ENCODE measurements at regions not wholly inside any gene's neighbourhood (a gene's known extent, or its start where the extent isn't known, plus 50 kb on each side); places are given as distances from the start of the nearest gene placed in this dataset.

DNA sequence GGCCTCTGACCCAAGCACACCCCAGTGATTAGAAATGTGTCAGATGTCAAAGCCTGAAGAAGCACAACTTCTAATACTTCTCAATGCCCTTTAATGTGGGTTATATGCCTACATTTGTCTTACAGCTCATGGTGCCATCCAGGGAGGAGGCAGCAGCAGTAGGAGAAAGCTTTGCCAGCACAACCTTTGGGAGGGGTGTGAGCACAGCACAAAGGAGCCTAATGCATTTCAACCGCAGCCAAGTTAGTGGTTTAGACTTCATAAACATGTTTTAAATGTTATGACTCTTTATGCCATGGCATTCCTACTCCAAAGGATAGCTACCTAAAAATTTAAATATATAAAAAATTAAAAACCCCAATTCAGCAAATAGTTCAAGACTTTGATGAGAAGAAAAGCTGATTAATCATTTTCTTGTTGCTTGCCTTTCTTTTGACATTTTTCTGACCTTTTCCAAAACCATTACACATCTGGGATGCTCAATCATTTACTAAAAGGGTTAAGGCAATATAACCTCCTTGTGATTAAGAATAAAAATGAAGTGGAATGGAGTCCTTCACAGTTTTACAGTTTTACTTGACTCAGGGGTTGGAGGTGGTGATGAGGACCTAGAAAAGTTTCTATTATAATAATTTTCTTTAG lies 142.7 kb downstream of the DLEU7 start:
- no peak overlapping the region for H3K56ac ChIP-seq (ENCODE audit: extremely low read depth, insufficient read depth, low read length)
- dilution Hi-C loops (cut with HindIII; ENCODE audit: low sequenced_read_pairs, unreplicated experiment) = no loop called here
- no peak overlapping the region for H2BK15ac ChIP-seq (ENCODE audit: low read depth, low read length)
- H3K9me1 ChIP-seq (ENCODE audit: insufficient read depth, low read length) = no peaks in the 10 kb centered on the region
- no peak overlapping the region for H3K9ac ChIP-seq (ENCODE audit: low read depth, low read length)
- no TSS peak for BruUV-seq (replicated peaks)
- POLR2A ChIA-PET (ENCODE audit: unreplicated experiment) = no interaction called here
- no peaks in the 10 kb centered on the region for H3K9me3 ChIP-seq (ENCODE audit: control insufficient read depth, insufficient read depth, low read length)
- CTCF ChIA-PET = no interaction called here
- H3K14ac ChIP-seq (replicated peaks; ENCODE audit: low read depth, low read length) = no peak overlapping the region
- H3K18ac ChIP-seq (ENCODE audit: low read depth, low read length) = no peak overlapping the region
- no peaks in the 10 kb centered on the region for H3K79me1 ChIP-seq (ENCODE audit: low read depth in 1 of 2, low read length in 2 of 2)
- H2AK9ac ChIP-seq (replicated peaks; ENCODE audit: low read depth, low read length, poor library complexity) = no peak overlapping the region
- no peak overlapping the region for H2BK5ac ChIP-seq (ENCODE audit: low read depth, low read length, poor library complexity, severe bottlenecking)
- intact Hi-C loops (cut with micrococcal nuclease) = no loop called here
- no peak overlapping the region for H3K23ac ChIP-seq (ENCODE audit: low read depth, low read length)
- DNase-seq (no peak), ATAC-seq (ENCODE audit: low read depth) (no peak)
- H4K5ac ChIP-seq (ENCODE audit: low read depth, low read length) = no peak overlapping the region
- no peak overlapping the region for H3K4me2 ChIP-seq (ENCODE audit: low read depth, low read length)
- no peak overlapping the region for H2AFZ ChIP-seq (replicated peaks; ENCODE audit: low read length, poor library complexity)
- no peaks in the 10 kb centered on the region for H4K20me1 ChIP-seq (ENCODE audit: insufficient read depth, low read length)
- in situ Hi-C loops (cut with MboI; ENCODE audit: low sequenced_read_pairs) = no loop called here
- no peak overlapping the region for H3K27ac ChIP-seq (ENCODE audit: insufficient read depth, low read length)
- H2BK20ac ChIP-seq (ENCODE audit: low read depth, low read length) = no peak overlapping the region
- no peak overlapping the region for H4K91ac ChIP-seq (ENCODE audit: insufficient read depth, low read depth, low read length)
- H3K36me3 ChIP-seq (ENCODE audit: control insufficient read depth, insufficient read depth, low read length) = no peaks in the 10 kb centered on the region
- TF ChIP-seq MAFK (IDR thresholded peaks at IDR 0.05; ENCODE audit: low read depth, low read length) (peak; percentile 46; the same call in 1 of the 2 replicates), ELK1 (IDR thresholded peaks at IDR 0.05; ENCODE audit: borderline replicate concordance, low read depth, low read length) (no peak)
- no peak overlapping the region for H4K8ac ChIP-seq (ENCODE audit: low read depth in 2 of 2, low read length in 2 of 2)
- H3K4me3 ChIP-seq (ENCODE audit: insufficient read depth, low read depth, low read length) = no peak overlapping the region
- H3K27me3 ChIP-seq (ENCODE audit: control insufficient read depth, insufficient read depth, low read length) = peaks cover 7% of the 10 kb centered on the region
- no peak overlapping the region for H3K4ac ChIP-seq (ENCODE audit: low read depth, low read length)
- H2BK120ac ChIP-seq (ENCODE audit: low read depth, low read length) = no peak overlapping the region
- no CpG with 5 or more reads among the region's 1 CpG for WGBS, 2 experiments (ENCODE audit: extremely low coverage in 2 of 2, insufficient read length in 1 of 2)
- no peaks in the 10 kb centered on the region for H3K4me1 ChIP-seq (ENCODE audit: control insufficient read depth, insufficient read depth, low read length)
- H2AK5ac ChIP-seq (ENCODE audit: low read depth, low read length) = no peak overlapping the region
